ENCODE measurements at regions not wholly inside any gene's neighbourhood (a gene's known extent, or its start where the extent isn't known, plus 50 kb on each side); places are given as distances from the start of the nearest gene placed in this dataset.

GRCh38 chr6:77092971-77093370 is 370.3 kb downstream of the HTR1B start:
- TF ChIP-seq CTCF (IDR thresholded peaks at IDR 0.05; ENCODE audit: insufficient read depth, low read length), result no peak
- no peak for TF ChIP-seq SPI1 (IDR thresholded peaks at IDR 0.05; ENCODE audit: borderline replicate concordance, low read depth)
- no peak for TF ChIP-seq REST (IDR thresholded peaks at IDR 0.05; ENCODE audit: insufficient replicate concordance, low read depth)
- TF ChIP-seq GABPA (IDR thresholded peaks at IDR 0.05; ENCODE audit: low read depth), result no peak
- no peak for TF ChIP-seq POLR2AphosphoS5 (IDR thresholded peaks at IDR 0.05; ENCODE audit: low read depth)

Measured in HL-60 (cell line).